Calu3 (cell line): ENCODE measurements at regions not wholly inside any gene's neighbourhood (a gene's known extent, or its start where the extent isn't known, plus 50 kb on each side); places are given as distances from the start of the nearest gene placed in this dataset.
"Not testable (repeated sequence)": the region's sequence is repeated elsewhere in the genome, so short reads cannot be mapped to it uniquely, and the experiment has no call there.

ENCODE experiments used
- BruUV-seq: library from RNA; stranded (reverse); fragments of 400-500 nt; replicated peaks from 2 replicates; lab custom pipeline; 2021; lab: Mats Ljungman, UMichigan
- CTCF ChIA-PET: fragments of 300-600 bp; sonication (Branson Sonifier 250); formaldehyde crosslinking; loops from one replicate; lab custom pipeline; 2022; ENCODE audit warnings: antibody characterized with exemption; lab: Charles Lee
- DNase-seq: peaks from one replicate; pipeline ENCODE4 v3.0.0; 2022
- H3K27ac Mint-ChIP-seq: one replicate; pipeline ENCODE4 v1.8.0; 2022; ENCODE audit warnings: mixed read lengths; ENCODE audit not compliant: unreplicated experiment
- H3K27me3 Mint-ChIP-seq: one replicate; pipeline ENCODE4 v1.8.0; 2022; ENCODE audit warnings: mixed read lengths; ENCODE audit not compliant: unreplicated experiment
- H3K36me3 Mint-ChIP-seq: one replicate; pipeline ENCODE4 v1.8.0; 2022; ENCODE audit warnings: mild to moderate bottlenecking, moderate library complexity, mixed read lengths; ENCODE audit not compliant: insufficient read depth, unreplicated experiment
- H3K4me1 Mint-ChIP-seq: one replicate; pipeline ENCODE4 v1.8.0; 2022; ENCODE audit warnings: mild to moderate bottlenecking, low read depth, mixed read lengths; ENCODE audit not compliant: unreplicated experiment
- H3K4me3 Mint-ChIP-seq: one replicate; pipeline ENCODE4 v1.8.0; 2022; ENCODE audit warnings: mild to moderate bottlenecking, low read depth, moderate library complexity, mixed read lengths; ENCODE audit not compliant: unreplicated experiment
- H3K9me3 Mint-ChIP-seq: one replicate; pipeline ENCODE4 v1.8.0; 2022; ENCODE audit warnings: low read depth, mixed read lengths; ENCODE audit not compliant: unreplicated experiment
- intact Hi-C: fragments of 100-400 bp; cut with micrococcal nuclease; formaldehyde crosslinking; loops from one replicate; pipeline ENCODE4 v1.10.0; 2022; ENCODE audit not compliant: unreplicated experiment
- TF ChIP-seq, protein P1 (sequence below): fragments of 200-600 bp; IDR thresholded peaks from one replicate; pipeline ENCODE4 v1.8.0; 2022; ENCODE audit warnings: antibody characterized with exemption; ENCODE audit not compliant: unreplicated experiment

GRCh38 chr4:29756966-29757365 lies 963.2 kb upstream of the PCDH7 start:
- Mint-ChIP-seq H3K36me3 (no peaks in the 10 kb centered on the region), H3K27ac (no peak overlapping the region), H3K4me1 (no peaks in the 10 kb centered on the region), H3K27me3 (no peaks in the 10 kb centered on the region), H3K4me3 (no peak overlapping the region), H3K9me3 (peaks cover 8% of the 10 kb centered on the region)
- DNase-seq, result no peak
- CTCF ChIA-PET, result no interaction called here
- BruUV-seq, result no TSS peak
- intact Hi-C loops, result no loop called here
- TF ChIP-seq, protein P1, sequence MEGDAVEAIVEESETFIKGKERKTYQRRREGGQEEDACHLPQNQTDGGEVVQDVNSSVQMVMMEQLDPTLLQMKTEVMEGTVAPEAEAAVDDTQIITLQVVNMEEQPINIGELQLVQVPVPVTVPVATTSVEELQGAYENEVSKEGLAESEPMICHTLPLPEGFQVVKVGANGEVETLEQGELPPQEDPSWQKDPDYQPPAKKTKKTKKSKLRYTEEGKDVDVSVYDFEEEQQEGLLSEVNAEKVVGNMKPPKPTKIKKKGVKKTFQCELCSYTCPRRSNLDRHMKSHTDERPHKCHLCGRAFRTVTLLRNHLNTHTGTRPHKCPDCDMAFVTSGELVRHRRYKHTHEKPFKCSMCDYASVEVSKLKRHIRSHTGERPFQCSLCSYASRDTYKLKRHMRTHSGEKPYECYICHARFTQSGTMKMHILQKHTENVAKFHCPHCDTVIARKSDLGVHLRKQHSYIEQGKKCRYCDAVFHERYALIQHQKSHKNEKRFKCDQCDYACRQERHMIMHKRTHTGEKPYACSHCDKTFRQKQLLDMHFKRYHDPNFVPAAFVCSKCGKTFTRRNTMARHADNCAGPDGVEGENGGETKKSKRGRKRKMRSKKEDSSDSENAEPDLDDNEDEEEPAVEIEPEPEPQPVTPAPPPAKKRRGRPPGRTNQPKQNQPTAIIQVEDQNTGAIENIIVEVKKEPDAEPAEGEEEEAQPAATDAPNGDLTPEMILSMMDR, result no peak

GRCh38 chr4:29762151-29762550 lies 958.0 kb upstream of the PCDH7 start:
- TF ChIP-seq, protein P1, result no peak

GRCh38 chr4:29770627-29771026 lies 949.5 kb upstream of the PCDH7 start:
- DNase-seq, result no peak
- peaks cover 10% of the 10 kb centered on the region for H3K9me3 Mint-ChIP-seq
- no peaks in the 10 kb centered on the region for H3K36me3 Mint-ChIP-seq
- CTCF ChIA-PET, result no interaction called here
- BruUV-seq, result no TSS peak
- no peak overlapping the region for H3K27ac Mint-ChIP-seq
- H3K4me3 Mint-ChIP-seq, result no peak overlapping the region
- H3K4me1 Mint-ChIP-seq, result no peaks in the 10 kb centered on the region
- intact Hi-C loops, result no loop called here
- H3K27me3 Mint-ChIP-seq, result no peaks in the 10 kb centered on the region
- TF ChIP-seq, protein P1, result no peak

More at GRCh38 chr4:29762151-29762550, 958.0 kb upstream of the PCDH7 start:
- Mint-ChIP-seq H3K4me1 (no peaks in the 10 kb centered on the region), H3K4me3 (no peak overlapping the region), H3K27ac (no peak overlapping the region), H3K36me3 (no peaks in the 10 kb centered on the region), H3K9me3 (peaks cover 8% of the 10 kb centered on the region), H3K27me3 (no peaks in the 10 kb centered on the region)
- no TSS peak for BruUV-seq
- CTCF ChIA-PET, result no interaction called here
- DNase-seq, result no peak
- intact Hi-C loops, result no loop called here

DNA sequence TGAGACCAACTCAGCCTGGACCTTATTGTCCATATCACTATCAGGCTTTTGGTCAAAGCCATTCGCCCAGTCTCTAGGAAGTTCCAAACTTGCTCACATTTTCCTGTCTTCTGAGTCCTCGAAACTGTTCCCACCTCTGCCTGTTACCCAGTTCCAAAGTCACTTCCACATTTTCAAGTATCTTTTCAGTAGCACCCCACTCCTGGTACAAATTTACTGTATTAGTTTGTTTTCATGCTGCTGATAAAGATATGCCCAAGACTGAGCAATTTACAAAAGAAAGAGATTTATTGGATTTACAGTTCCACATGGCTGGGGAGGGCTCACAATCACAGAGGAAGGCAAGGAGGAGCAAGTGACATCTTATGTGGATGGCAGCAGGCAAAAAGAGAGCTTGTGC lies 932.0 kb upstream of the PCDH7 start:
- H3K27ac Mint-ChIP-seq, H3K36me3 Mint-ChIP-seq, H3K27me3 Mint-ChIP-seq, H3K4me1 Mint-ChIP-seq, DNase-seq, H3K4me3 Mint-ChIP-seq, H3K9me3 Mint-ChIP-seq, intact Hi-C loops, BruUV-seq, CTCF ChIA-PET: not testable (repeated sequence)

DNA sequence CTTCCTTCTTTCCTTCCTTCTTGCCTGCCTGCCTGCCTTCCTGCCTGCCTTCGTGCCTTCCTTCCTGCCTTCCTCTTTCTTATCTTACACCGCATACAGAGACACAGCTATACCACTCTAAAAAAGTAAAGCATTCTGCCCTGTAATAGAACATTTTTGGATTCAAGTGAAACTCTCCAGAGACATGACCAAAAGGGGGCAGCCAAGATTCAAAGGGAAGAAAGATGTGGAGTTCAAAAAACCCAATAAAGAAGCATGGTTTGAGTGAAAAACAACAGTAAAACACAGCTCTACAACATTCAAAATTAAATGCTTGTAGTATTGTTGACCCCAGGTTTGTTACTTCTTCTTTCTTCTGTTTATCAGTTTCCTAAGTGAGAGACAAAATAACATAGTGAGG lies 914.9 kb upstream of the PCDH7 start:
- TF ChIP-seq, protein P1, result no peak
- CTCF ChIA-PET, result no interaction called here
- no peak for DNase-seq
- intact Hi-C loops, result no loop called here
- H3K27me3 Mint-ChIP-seq, result no peaks in the 10 kb centered on the region
- no peaks in the 10 kb centered on the region for H3K36me3 Mint-ChIP-seq
- H3K27ac Mint-ChIP-seq, result no peak overlapping the region
- no peak overlapping the region for H3K4me3 Mint-ChIP-seq
- H3K4me1 Mint-ChIP-seq, result no peaks in the 10 kb centered on the region
- peaks cover 8% of the 10 kb centered on the region for H3K9me3 Mint-ChIP-seq
- no TSS peak for BruUV-seq
